G401 (cell line): ENCODE measurements at regions not wholly inside any gene's neighbourhood (a gene's known extent, or its start where the extent isn't known, plus 50 kb on each side); places are given as distances from the start of the nearest gene placed in this dataset.
"Not testable (repeated sequence)": the region's sequence is repeated elsewhere in the genome, so short reads cannot be mapped to it uniquely, and the experiment has no call there.

Source experiments
- DNase-seq: peaks from one replicate; pipeline ENCODE4 v3.0.0-alpha.2; 2015; ENCODE audit warnings: low spot score
- in situ Hi-C: cut with HindIII; loops from 2 replicates; pipeline ENCODE4 v1.10.0; 2016; ENCODE audit warnings: low sequenced_read_pairs, mixed read lengths

- DNase-seq: no peak
- in situ Hi-C loops: no loop called here
These were observed 136.1 kb downstream of the ENC1 start for GRCh38 chr5:74504463-74504862.

DNA sequence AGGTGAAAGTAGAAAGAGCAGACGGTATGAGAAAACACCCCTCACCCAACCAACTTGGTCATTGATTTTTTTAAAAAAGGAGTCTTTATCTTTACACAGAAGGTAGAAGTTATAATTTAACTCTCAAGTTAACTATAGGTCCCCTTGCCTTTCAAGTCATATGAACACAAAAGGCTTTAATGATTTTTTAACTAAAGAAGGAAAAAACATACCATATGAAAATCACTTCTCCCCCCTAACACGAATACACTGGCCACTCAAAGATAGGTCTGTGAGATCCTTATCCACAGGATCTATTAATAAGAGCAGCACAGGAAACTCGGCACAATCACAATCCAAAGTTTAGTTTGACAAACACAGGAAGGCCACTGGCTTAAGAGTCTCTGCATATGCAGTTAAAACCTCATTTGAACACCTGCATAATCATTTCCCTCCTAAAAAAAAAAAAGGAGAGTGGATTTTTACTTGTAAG, 138.0 kb downstream of the ENC1 start:
- no peak for DNase-seq
- in situ Hi-C loops: no loop called here

GRCh38 chr5:74501674-74502478, 138.7 kb downstream of the ENC1 start:
- in situ Hi-C loops: no loop called here
- DNase-seq: no peak

DNA sequence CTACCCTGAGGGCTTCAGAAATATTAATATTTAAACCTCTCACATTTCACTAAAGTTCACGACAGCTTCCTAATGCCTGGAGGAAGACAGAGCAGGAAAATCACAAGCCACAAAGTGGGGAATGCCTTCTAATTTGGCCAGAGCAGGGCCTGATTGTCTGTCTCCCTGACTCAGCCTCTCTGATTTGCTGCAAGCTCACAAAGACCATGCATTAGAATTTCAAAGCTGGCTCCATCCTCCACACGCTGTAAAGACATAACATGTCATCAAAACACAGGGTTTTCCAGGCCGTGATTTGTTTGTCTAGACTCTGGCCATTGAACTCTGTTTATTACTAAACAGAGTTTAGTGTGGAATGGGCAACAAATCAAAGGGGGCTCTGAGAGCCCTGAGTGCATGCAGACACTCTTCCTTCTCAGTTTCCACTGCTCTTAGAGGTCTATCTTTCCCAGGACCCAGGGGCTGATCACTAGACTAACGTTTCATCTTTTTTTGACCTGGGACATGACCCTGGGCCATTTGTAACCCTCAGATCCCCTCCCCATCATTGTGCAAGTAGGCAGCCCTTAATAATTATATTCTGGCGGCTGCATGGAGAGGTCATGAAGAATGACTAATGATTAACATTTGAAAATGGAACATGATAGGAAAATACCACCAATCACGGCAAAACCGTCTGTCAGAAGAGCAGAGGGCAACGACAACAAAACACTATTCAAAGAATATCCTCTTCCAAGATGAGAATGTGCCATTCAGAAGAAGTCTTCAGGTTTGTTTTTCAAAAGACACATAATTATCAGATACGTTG, 140.2 kb downstream of the ENC1 start:
- DNase-seq: no peak
- in situ Hi-C loops: no loop called here

DNA sequence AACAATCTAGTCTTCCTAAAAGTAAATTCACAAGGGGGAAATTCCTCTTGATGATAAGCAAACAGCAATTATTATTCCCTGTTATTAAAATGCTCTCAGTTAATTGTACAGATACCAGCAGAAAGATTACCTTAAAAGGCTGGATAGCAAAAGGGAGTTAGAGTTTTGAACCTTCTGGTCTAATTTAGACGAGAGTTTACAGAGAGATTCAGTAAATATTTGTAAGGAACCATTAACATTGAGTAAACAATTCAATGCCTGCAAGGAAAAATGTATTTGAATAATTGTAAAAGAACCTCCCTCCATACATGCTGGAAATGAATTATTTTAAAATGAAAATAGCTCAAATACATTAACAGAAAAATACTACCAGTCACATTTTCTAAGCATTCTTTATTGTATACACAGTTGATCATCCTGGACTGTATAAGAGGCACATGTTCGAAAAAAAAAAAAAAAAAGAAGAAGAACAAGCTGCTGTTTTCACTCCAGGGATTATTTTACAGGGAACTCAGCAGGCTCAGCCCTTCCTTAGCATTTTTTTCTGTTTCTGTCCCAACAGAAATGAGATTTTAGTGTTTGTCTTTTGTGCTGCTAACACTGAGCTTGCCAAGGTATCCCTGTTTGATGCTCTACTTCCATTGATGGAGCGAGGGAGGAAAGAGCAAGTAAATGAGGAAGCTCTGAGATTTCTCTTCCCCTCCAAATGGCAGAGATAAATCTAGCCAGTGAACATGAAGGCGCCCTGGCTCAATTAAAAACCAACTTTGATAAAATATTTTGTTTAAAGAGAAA, 141.1 kb downstream of the ENC1 start:
- in situ Hi-C loops: no loop called here
- no peak for DNase-seq

GRCh38 chr5:74497706-74498105, 142.8 kb downstream of the ENC1 start:
- no peak for DNase-seq
- in situ Hi-C loops: no loop called here

DNA sequence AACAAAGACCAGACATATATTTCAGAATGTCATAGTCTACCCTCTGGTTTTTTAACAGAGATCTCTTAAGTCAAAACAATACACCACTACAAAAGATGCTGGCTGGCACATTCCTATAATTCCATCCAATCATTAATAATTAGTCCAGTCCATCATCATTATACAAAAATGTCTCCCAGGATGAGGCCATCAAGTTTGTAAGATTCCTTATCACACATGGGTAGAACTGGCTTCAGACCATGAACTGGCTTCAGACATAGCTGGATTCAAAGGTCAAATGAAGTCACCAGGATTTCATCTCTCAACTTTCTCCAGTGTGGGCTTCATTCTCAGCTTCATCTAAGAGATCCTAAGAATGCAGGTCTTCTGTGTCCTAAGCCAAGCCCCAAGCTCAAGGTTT, 147.1 kb downstream of the ENC1 start:
- in situ Hi-C loops: no loop called here

GRCh38 chr5:74492230-74492629, 148.3 kb downstream of the ENC1 start:
- DNase-seq: no peak
- in situ Hi-C loops: no loop called here

More for the DNA sequence above, 147.1 kb downstream of the ENC1 start:
- DNase-seq: no peak

- in situ Hi-C loops: no loop called here
- DNase-seq: no peak
These were observed 148.9 kb downstream of the ENC1 start for GRCh38 chr5:74491586-74491985.

GRCh38 chr5:74490814-74491213, 149.7 kb downstream of the ENC1 start:
- in situ Hi-C loops: no loop called here
- DNase-seq: no peak

GRCh38 chr5:74482990-74483389, 157.5 kb downstream of the ENC1 start:
- no peak for DNase-seq
- in situ Hi-C loops: no loop called here

DNA sequence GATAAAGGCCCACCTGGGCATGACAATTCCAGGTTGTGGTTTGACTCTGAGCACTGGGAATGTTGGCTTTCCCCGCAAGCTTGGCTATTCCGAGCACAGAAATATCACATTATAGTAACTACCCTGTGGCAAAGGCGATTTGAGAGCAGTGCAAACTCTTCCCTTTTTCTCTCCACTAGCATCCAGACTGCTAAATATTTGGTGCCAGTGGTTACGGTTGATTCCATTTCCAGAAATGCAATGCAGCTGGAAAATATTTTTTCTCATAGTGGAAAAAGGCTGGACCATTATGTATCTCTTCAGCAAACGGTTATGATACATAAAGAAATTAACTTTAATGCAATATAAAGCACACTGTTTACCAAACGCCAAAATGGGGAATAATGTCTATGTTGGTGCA, 158.0 kb downstream of the ENC1 start:
- DNase-seq: no peak
- in situ Hi-C loops: no loop called here

- in situ Hi-C loops, DNase-seq: not testable (repeated sequence)
These were observed 159.2 kb downstream of the ENC1 start for GRCh38 chr5:74481357-74481756.

GRCh38 chr5:74480201-74480600, 160.3 kb downstream of the ENC1 start:
- DNase-seq: no peak
- in situ Hi-C loops: no loop called here

GRCh38 chr5:74478328-74478727, 162.2 kb downstream of the ENC1 start:
- DNase-seq: no peak
- in situ Hi-C loops: no loop called here

DNA sequence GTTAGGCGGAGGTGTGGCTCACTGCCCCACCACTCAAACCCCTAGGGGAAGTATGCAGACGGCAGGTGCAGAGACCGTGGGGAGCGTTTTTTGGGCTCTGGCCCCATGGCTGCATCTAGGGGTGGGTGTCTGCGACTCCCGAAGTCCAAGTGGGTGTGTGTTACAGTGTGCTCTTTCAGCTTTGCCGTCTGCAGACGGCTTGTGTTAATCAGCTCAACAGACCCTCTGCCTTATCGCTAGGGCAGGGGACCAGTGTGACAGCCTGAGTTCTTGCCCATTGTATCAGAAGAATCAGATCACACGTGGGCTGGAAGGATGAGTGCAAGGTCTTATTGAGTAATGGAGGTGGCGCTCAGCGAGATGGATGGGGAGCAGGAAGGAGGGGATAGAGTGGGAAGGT, 162.8 kb downstream of the ENC1 start:
- in situ Hi-C loops: no loop called here
- DNase-seq: no peak

- in situ Hi-C loops: no loop called here
These were observed 163.6 kb downstream of the ENC1 start for GRCh38 chr5:74476819-74477453.

GRCh38 chr5:74476046-74476818, 164.3 kb downstream of the ENC1 start:
- no peak for DNase-seq
- in situ Hi-C loops: no loop called here

More at GRCh38 chr5:74476819-74477453, 163.6 kb downstream of the ENC1 start:
- DNase-seq: no peak
